ENCODE measurements at regions not wholly inside any gene's neighbourhood (a gene's known extent, or its start where the extent isn't known, plus 50 kb on each side); places are given as distances from the start of the nearest gene placed in this dataset.

DNA sequence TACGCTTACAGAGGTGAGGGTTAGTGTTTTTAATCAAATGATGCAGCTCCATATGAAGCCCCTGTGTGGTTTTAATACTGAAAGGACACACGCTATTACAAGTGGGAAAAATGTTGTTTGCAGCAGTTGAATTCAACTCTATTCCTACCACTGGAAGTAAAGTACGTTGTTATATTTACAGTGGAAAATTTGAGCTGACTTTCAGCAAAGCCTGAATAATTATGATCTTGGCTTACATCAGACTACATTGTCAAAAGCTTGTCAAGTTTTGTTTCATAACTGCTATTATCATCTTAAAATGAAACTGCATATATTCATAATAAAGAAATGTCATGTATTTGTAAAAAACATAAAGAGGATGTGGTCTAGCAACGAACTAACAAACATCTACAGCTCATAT lies 818.5 kb downstream of the SEMA5A start:
- TF ChIP-seq, protein P1, sequence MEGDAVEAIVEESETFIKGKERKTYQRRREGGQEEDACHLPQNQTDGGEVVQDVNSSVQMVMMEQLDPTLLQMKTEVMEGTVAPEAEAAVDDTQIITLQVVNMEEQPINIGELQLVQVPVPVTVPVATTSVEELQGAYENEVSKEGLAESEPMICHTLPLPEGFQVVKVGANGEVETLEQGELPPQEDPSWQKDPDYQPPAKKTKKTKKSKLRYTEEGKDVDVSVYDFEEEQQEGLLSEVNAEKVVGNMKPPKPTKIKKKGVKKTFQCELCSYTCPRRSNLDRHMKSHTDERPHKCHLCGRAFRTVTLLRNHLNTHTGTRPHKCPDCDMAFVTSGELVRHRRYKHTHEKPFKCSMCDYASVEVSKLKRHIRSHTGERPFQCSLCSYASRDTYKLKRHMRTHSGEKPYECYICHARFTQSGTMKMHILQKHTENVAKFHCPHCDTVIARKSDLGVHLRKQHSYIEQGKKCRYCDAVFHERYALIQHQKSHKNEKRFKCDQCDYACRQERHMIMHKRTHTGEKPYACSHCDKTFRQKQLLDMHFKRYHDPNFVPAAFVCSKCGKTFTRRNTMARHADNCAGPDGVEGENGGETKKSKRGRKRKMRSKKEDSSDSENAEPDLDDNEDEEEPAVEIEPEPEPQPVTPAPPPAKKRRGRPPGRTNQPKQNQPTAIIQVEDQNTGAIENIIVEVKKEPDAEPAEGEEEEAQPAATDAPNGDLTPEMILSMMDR (IDR thresholded peaks at IDR 0.05), result no peak
- TF ChIP-seq EP300 (IDR thresholded peaks at IDR 0.05) (no peak), POLR2A (IDR thresholded peaks at IDR 0.05) (no peak)
